Breast epithelium (tissue), 3 donors: ENCODE measurements at regions not wholly inside any gene's neighbourhood (a gene's known extent, or its start where the extent isn't known, plus 50 kb on each side); places are given as distances from the start of the nearest gene placed in this dataset.

Experiments
- POLR2A ChIP-seq: fragments of 450-650 bp; IDR thresholded peaks from one replicate; pipeline ENCODE4 v1.6.1; 2016; ENCODE audit warnings: antibody characterized with exemption, mild to moderate bottlenecking, moderate library complexity
- POLR2AphosphoS5 ChIP-seq, 3 donors: sonication (generic); formaldehyde crosslinking; IDR thresholded peaks; one replicate each; pipeline ENCODE4 v1.6.1; 2017; ENCODE audit warnings: antibody characterized with exemption in 3 of 3
- TF ChIP-seq, protein P1 (sequence below), 3 donors: fragments of 450-650 bp; IDR thresholded peaks; one replicate each; pipeline ENCODE4 v1.5.1; 2016 to 2017; ENCODE audit warnings: antibody characterized with exemption in 3 of 3, mild to moderate bottlenecking in 3 of 3, moderate library complexity in 3 of 3

DNA sequence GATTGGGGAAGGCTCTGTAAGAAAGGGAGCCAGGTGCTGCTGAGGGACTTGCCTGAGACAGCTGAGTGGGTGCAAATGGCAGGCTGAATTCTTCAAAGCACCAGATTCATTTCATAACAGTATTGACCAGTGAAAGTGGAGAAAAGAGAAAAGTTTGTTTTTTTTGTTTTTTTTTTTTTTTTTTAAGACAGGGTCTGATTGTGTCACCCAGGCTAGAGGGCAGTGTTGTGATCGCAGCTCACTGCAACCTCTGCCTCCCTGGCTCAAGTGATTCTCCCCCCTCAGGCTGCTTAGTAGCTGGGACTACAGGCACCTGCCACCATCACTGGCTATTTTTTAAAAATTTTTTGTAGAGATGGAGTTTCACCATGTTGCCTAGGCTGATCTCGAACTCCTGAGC lies 494.0 kb downstream of the MIAT start:
- TF ChIP-seq, protein P1, sequence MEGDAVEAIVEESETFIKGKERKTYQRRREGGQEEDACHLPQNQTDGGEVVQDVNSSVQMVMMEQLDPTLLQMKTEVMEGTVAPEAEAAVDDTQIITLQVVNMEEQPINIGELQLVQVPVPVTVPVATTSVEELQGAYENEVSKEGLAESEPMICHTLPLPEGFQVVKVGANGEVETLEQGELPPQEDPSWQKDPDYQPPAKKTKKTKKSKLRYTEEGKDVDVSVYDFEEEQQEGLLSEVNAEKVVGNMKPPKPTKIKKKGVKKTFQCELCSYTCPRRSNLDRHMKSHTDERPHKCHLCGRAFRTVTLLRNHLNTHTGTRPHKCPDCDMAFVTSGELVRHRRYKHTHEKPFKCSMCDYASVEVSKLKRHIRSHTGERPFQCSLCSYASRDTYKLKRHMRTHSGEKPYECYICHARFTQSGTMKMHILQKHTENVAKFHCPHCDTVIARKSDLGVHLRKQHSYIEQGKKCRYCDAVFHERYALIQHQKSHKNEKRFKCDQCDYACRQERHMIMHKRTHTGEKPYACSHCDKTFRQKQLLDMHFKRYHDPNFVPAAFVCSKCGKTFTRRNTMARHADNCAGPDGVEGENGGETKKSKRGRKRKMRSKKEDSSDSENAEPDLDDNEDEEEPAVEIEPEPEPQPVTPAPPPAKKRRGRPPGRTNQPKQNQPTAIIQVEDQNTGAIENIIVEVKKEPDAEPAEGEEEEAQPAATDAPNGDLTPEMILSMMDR (IDR thresholded peaks at IDR 0.05), result no peak
- TF ChIP-seq POLR2AphosphoS5 (IDR thresholded peaks at IDR 0.05), result no peak
- TF ChIP-seq POLR2A, result no peak
